CD4-positive, alpha-beta T cell treated with Interleukin-15 for 4 hours (primary cell): ENCODE measurements at regions not wholly inside any gene's neighbourhood (a gene's known extent, or its start where the extent isn't known, plus 50 kb on each side); places are given as distances from the start of the nearest gene placed in this dataset.
"Not testable (repeated sequence)": the region's sequence is repeated elsewhere in the genome, so short reads cannot be mapped to it uniquely, and the experiment has no call there.

Source experiments
- DNase-seq: peaks from one replicate; pipeline ENCODE4 v3.0.0-alpha.2; 2020; ENCODE audit warnings: low spot score

GRCh38 chr18:21928925-21929324, 188.3 kb downstream of the MIB1 start:
- no peak for DNase-seq

DNA sequence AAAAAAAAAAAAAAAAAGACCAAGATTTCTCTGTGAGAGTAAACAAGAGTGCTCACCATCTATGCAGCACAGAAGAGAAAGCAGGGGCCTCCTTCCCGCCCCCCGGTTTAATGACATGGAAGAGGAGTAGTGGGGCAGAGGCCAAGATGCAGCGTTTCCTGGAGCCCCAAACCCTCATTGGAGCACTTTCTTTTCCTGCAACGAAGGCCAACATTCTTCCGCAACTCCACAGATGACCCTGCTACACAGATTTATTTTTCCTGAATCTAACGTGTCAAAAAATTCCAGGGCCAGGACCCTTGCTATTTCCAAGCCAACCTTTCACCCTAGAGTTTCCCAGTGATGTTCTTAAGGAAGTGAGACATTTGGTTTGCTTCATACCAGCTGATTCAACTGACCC, 189.6 kb downstream of the MIB1 start:
- no peak for DNase-seq

DNA sequence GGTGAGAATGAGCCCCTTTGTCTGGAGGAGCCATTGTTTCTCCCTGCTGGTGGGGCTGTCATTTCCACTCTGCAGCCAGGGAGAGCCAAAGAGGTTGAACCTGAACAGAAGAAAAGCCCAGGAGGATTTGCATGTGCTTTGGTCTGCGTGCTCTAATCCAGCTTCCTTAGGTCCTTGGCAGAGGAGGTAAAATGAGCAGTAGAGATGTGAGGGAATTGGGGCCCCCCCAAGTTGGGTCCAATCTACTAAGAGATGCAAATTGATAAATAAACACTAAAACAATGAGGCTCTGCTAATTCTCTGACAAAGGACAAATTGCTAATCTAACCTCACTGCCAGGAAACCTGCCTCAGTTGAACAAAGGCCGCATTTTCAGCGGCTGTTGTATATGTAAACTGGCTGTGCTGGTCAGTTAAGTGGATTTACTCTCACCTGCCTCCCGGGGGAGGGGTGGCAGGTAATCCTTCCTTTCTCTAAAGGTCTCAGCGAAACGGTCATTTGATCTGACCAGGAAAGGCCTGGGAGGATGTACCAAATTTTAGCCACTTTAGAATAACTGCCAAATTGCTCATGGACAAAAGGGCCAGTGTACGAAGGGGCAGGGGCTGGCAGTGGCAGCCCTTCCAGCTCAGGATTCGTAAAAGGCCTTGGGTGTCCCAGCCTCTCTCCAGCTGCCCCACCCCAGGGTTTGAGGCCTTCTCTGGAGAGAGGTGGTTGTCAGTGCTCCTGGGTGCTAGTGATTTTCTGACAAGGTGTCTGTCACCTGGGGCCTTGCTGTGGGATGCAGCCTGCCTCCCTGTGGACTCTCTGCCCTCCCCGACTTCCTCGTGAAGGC, 193.6 kb downstream of the MIB1 start:
- DNase-seq: no peak

- DNase-seq: no peak
These were observed 194.1 kb downstream of the MIB1 start for GRCh38 chr18:21934766-21935015.

- no peak for DNase-seq
These were observed 202.9 kb downstream of the MIB1 start for GRCh38 chr18:21943456-21943855.

DNA sequence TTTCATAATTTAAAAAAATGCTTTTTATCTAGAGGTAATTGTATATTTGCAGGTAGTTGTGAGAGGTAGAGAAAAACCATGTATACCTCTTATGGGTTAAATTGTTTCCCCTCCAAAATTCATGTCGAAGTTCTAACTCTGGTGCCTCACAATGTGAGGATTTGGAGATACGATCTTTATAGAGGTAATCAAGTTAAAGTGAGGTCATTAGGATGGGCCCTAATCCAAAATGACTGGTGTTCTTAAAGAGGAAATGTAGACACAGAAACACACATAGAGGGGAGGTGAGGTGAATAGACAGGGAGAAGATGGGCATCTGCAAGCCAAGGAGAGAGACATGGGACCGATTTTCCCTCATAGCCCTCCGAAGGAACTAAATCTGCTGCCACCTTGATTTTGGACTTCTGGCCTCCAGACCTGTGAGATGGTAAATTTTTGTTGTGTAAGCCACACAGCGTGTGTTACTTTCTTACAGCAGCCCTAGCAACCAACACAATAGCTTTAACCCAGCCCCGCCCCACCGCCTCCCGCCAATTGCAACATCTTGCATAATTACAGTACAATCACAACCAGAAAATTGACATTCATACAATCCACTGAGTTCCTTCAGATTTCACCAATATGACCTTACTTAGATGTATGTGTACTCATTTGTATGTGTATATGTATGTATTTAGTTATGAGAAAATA, 208.9 kb downstream of the MIB1 start:
- no peak for DNase-seq

GRCh38 chr18:21955757-21956652, 213.4 kb upstream of the GATA6 start:
- peak; percentile 72 for DNase-seq

DNA sequence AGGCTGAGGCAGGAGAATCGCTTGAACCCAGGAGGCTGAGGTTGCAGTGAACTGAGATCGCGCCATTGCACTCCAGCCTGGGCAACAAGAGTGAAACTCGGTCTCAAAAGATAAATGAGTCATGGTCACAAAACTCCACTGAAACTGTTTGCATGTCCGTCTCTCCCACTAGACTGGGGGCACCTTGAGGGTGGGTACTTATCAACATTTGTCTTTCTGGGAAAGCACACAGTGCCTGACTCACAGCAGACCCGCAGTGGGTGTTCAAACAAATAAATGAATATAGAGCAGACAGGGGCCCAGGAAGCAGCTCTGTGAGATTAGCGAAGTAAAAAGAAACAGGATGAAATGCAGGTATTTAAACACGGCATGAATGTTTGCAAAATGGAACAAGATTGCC, 211.1 kb upstream of the GATA6 start:
- DNase-seq: no peak

DNA sequence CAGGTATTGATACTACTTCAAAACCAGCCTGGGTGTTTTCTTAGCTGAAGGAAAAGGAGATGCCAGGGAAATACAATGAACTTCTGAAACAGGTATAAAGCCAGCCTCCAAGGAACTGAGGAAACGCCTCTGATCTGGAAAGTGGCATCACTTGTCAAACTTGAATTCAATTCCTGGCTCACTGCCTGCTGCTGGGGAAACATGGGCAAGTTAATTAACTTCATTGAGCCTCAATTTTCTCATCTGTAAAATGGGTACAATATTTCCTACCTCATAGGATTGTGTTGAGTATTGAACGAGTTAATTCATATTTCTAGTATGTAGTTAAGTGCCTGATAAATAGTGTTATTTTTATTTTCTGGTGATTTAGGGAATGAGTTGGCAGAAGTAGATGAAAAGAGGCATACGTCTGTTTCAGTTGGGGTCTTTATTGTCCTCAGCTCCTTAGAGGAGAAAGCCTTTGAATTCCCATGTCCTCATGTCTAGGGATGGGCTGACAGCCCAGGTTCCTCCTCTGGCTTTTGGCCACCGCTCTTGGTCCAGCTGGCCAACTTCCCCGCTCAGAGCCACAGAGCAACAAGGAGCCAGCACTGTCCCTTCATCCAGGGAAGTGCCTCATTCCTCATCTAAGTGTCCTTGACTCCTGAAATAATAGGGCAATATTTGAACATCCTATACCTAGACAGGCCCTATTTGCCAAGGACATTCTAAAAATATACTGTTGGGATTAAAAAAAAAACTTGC, 210.5 kb upstream of the GATA6 start:
- no peak for DNase-seq

- DNase-seq: no peak
These were observed 209.2 kb upstream of the GATA6 start for GRCh38 chr18:21960189-21960588.

- no peak for DNase-seq
These were observed 206.1 kb upstream of the GATA6 start for GRCh38 chr18:21963336-21963735.

GRCh38 chr18:21968338-21968737, 201.1 kb upstream of the GATA6 start:
- no peak for DNase-seq

DNA sequence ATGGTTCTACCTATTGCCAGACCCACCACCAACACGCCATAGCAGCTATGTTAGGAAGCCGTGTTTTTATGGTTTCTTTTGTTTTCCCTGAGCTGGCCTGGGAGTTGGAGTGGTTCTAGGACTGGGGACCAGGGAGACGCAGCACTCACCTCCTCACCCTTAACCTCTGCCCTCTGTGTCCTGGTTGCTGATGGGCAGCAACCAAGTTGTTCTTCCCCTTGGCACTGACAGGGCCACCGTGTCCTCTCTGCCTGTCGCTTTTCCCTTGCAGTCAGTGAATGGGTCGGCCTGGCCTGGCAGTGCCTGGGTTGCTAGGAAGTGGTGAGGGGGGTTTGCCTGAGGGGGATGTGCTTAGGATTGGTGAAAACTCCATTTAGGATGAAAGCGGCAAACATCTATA, 197.1 kb upstream of the GATA6 start:
- DNase-seq: no peak

GRCh38 chr18:21975954-21976353, 193.4 kb upstream of the GATA6 start:
- not testable (repeated sequence) for DNase-seq

DNA sequence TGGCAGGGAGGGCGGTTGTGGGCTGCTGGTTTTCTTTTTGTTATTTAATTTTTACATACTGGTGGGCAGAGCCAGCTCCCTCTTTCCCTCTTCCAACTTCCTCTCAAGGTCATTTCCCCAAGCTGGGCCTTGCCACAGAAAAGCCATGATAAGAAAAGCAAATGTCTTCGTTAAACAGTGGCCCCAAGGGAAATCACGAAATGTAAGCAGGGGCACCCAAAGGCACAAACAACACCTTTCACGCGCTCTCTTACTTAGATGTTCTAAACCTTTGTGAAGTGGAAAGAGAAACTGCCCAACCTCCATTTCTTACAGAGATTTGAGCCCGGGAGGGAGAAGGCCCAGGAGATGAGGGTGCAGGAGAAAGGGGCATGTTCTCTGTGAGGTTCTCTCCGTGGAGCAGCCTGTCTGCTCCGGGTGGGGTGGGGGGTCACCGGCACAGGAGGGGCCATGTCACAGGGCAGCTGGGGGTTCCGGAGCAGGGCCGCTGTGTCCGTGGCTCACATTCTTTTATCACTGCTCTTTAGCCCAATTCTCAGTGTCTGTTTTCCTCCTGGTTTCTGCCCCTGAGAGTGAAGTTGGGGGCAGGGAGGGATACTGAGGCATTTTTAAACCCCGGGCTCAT, 190.7 kb upstream of the GATA6 start:
- no peak for DNase-seq

DNA sequence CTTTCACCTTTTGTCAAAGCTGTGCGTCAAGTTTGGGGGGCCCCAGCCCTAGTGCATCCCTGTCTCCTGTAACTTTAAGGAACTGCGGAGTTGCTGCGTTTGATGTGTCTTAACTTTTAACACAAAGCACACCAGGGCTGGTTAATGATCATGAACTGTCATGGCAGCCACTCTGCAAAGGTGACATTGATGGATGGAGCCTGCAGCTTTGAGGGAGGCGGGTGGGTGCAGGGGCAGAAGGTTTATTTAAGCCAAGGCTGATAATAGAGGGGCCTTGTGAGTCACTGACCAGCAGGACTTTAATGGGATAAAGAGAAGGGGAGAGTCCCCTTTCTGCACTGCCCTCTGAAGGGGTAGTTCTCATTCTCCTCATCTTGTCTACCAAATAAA, 190.2 kb upstream of the GATA6 start:
- no peak for DNase-seq

- DNase-seq: no peak
These were observed 189.6 kb upstream of the GATA6 start for GRCh38 chr18:21979759-21980158.

GRCh38 chr18:21980744-21981143, 188.6 kb upstream of the GATA6 start:
- DNase-seq: no peak

GRCh38 chr18:21981489-21981888, 187.9 kb upstream of the GATA6 start:
- not testable (repeated sequence) for DNase-seq

- DNase-seq: no peak
These were observed 178.3 kb upstream of the GATA6 start for GRCh38 chr18:21991081-21991534.

DNA sequence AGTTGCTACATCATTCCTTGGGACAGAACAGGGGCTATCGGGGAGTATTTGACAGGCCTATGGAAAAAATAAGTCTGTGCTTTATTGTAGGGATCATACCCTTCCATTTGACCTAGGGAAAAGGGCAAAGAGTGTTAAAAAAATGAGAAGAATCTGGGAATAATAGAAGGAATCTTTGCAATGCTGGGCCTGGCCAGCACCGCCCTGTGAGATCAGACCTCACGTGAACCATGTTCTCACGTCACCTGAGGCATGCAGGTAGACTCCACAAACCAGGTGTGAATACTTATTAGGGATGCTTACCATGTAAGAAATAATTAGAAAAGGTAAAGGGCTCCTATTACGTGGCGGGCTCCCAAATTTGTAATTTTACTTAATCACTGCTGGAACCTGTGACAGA, 177.5 kb upstream of the GATA6 start:
- DNase-seq: no peak
